A549 (cell line): ENCODE measurements at regions not wholly inside any gene's neighbourhood (a gene's known extent, or its start where the extent isn't known, plus 50 kb on each side); places are given as distances from the start of the nearest gene placed in this dataset.

Experiments
- ATAC-seq, 2 experiments: fragments of 200-7000 bp in 1 of 2; fragments of >200 bp in 1 of 2; cut with Nextera tagmentation in 1 of 2; cut with Tn5 transposase in 1 of 2; 3 replicates each; pipeline versions ENCODE4 v1.8.0 to v1.9.1; 2018 to 2020; ENCODE audit warnings: mild to moderate bottlenecking in 1 of 2, moderate library complexity in 1 of 2
- CTCF ChIA-PET: fragments of 300-600 bp; sonication (Branson Sonifier 250); formaldehyde crosslinking; extraction: SDS; loops from one replicate; lab custom pipeline; 2021; ENCODE audit warnings: antibody characterized with exemption, inconsistent platforms; lab: Yijun Ruan, JAX
- POLR2A ChIA-PET: fragments of 350-600 bp; formaldehyde crosslinking; extraction: SDS; loops from one replicate; lab custom pipeline; 2021; ENCODE audit warnings: antibody characterized with exemption, inconsistent platforms; lab: Yijun Ruan, JAX
- DNase-seq, 2 experiments: peaks; one replicate each; pipeline versions ENCODE4 v3.0.0 to v3.0.0-alpha.2; 2011 to 2016; ENCODE audit warnings: low read depth in 1 of 2, low spot score in 1 of 2
- FAIRE-seq: peaks from 2 replicates; lab custom pipeline; 2011; peaks lifted over from hg19 to GRCh38; lab: Jason Lieb, UNC
- H3K27ac ChIP-seq, 2 experiments: fragments of >200 bp; sonication (Bioruptor Twin); formaldehyde crosslinking; 3 replicates each; pipeline ENCODE4 v1.5.1; 2016 to 2017
- H3K4me1 ChIP-seq: fragments of >200 bp; sonication (Bioruptor Twin); formaldehyde crosslinking; 3 replicates; pipeline ENCODE4 v1.6.1; 2016
- H3K4me2 ChIP-seq: fragments of >200 bp; sonication (Bioruptor Twin); formaldehyde crosslinking; 3 replicates; pipeline ENCODE4 v1.6.1; 2016
- H3K4me3 ChIP-seq: fragments of >200 bp; sonication (Bioruptor Twin); formaldehyde crosslinking; 3 replicates; pipeline ENCODE4 v1.5.1; 2016
- H3K9me3 ChIP-seq: fragments of >200 bp; sonication (Bioruptor Twin); formaldehyde crosslinking; 3 replicates; pipeline ENCODE4 v1.6.1; 2016
- CHD2 ChIP-seq: fragments of 150-350 bp; IDR thresholded peaks from 2 replicates; pipeline ENCODE4 v1.6.1; 2014; ENCODE audit warnings: low read length; ENCODE audit not compliant: partially characterized antibody
- EHMT2 ChIP-seq: fragments of 200-600 bp; sonication (generic); IDR thresholded peaks from 2 replicates; pipeline ENCODE4 v1.6.1; 2016; ENCODE audit warnings: antibody characterized with exemption, low read depth, mild to moderate bottlenecking, moderate library complexity
- HOXA7 ChIP-seq: fragments of 250-450 bp; sonication (Bioruptor Pico); IDR thresholded peaks from 2 replicates; pipeline ENCODE4 v1.5.0; 2020; ENCODE audit warnings: mild to moderate bottlenecking, moderate library complexity
- HOXB13 ChIP-seq: fragments of 250-450 bp; sonication (Bioruptor Pico); IDR thresholded peaks from 2 replicates; pipeline ENCODE4 v1.5.0; 2020; ENCODE audit warnings: low read depth, mild to moderate bottlenecking, moderate library complexity
- KDM1A ChIP-seq: fragments of 200-600 bp; sonication (generic); IDR thresholded peaks from 2 replicates; pipeline ENCODE4 v1.6.1; 2016; ENCODE audit warnings: low read depth, mild to moderate bottlenecking
- MAFK ChIP-seq: fragments of 450-650 bp; IDR thresholded peaks from 2 replicates; pipeline ENCODE4 v1.6.1; 2014; ENCODE audit not compliant: partially characterized antibody
- NPAS2 ChIP-seq: fragments of 250-450 bp; sonication (Bioruptor Pico); IDR thresholded peaks from 2 replicates; pipeline ENCODE4 v1.8.0; 2022; ENCODE audit warnings: mild to moderate bottlenecking, moderate library complexity, borderline replicate concordance
- NR3C1 ChIP-seq: fragments of >200 bp; sonication (Bioruptor Twin); formaldehyde crosslinking; IDR thresholded peaks from 3 replicates; pipeline ENCODE4 v1.6.1; 2017
- RCOR1 ChIP-seq: fragments of 150-350 bp; IDR thresholded peaks from 2 replicates; pipeline ENCODE4 v1.6.1; 2014; ENCODE audit warnings: antibody characterized with exemption, low read length, low read depth
- RFX5 ChIP-seq: fragments of 450-650 bp; IDR thresholded peaks from 2 replicates; pipeline ENCODE4 v1.7.1; 2014; ENCODE audit warnings: antibody characterized with exemption, mild to moderate bottlenecking, moderate library complexity
- RNF2 ChIP-seq: fragments of 200-600 bp; sonication (generic); IDR thresholded peaks from 2 replicates; pipeline ENCODE4 v1.6.1; 2016; ENCODE audit warnings: low read depth, mild to moderate bottlenecking, antibody characterized with exemption, moderate library complexity, borderline replicate concordance
- SMC3 ChIP-seq: fragments of >200 bp; sonication (Bioruptor Twin); formaldehyde crosslinking; IDR thresholded peaks from 3 replicates; pipeline ENCODE4 v1.6.1; 2018; ENCODE audit warnings: inconsistent platforms
- TP53 ChIP-seq: fragments of 250-450 bp; sonication (Bioruptor Pico); IDR thresholded peaks from 2 replicates; pipeline ENCODE4 v1.5.0; 2021; ENCODE audit warnings: mild to moderate bottlenecking, moderate library complexity
- ZC3H11A ChIP-seq: fragments of 450-650 bp; IDR thresholded peaks from 2 replicates; pipeline ENCODE4 v1.6.1; 2014; ENCODE audit warnings: antibody characterized with exemption, mild to moderate bottlenecking
- ZSCAN20 ChIP-seq: fragments of 250-450 bp; sonication (Bioruptor Pico); IDR thresholded peaks from 2 replicates; pipeline ENCODE4 v1.8.0; 2022; ENCODE audit warnings: mild to moderate bottlenecking, moderate library complexity
- WGBS: methylation state at CpG from one replicate; pipeline ENCODE4 v1.1.6; 2017; ENCODE audit errors: missing lambda C conversion rate; 5-methylcytosine and 5-hydroxymethylcytosine counted together
- TF ChIP-seq, protein P1 (sequence below): fragments of 450-650 bp; IDR thresholded peaks from 2 replicates; pipeline ENCODE4 v1.6.1; 2014; ENCODE audit warnings: antibody characterized with exemption
- TF ChIP-seq, protein P2 (sequence below): fragments of >200 bp; sonication (Bioruptor Twin); formaldehyde crosslinking; IDR thresholded peaks from 3 replicates; pipeline ENCODE4 v1.5.1; 2016
- TF ChIP-seq, protein P3 (sequence below): IDR thresholded peaks from 2 replicates; pipeline ENCODE4 v1.6.1; 2012

DNA sequence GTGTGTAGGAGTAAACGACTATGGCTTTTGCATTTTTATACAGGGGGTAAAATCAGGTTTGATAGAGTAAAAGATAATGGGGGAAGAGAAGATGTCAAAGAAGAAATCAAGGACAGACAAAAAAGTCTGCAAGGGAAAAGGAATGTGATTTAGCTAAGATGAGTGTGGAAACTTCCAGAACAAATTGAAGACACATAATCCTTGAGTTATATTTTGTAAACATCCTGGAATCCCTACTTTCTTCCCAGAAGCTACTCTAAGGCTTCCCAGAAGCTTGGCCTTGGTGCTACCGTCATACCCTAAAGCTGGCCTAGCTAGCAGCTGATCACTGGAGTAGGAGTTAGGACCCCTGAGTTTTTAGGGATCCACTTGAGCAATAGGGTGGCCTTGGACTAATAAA lies 82.4 kb downstream of the BLID start:
- 42% methylated on average over 2 of the region's 2 CpGs for WGBS
- Histone ChIP-seq H3K4me1 (no peaks in the 10 kb centered on the region), H3K4me2 (no peak overlapping the region), H3K4me3 (no peak overlapping the region), H3K27ac (no peak overlapping the region)
- POLR2A ChIA-PET, result no interaction called here
- ATAC-seq (no peak), DNase-seq (no peak), FAIRE-seq (no peak)
- CTCF ChIA-PET, result no interaction called here
- TF ChIP-seq, protein P1, sequence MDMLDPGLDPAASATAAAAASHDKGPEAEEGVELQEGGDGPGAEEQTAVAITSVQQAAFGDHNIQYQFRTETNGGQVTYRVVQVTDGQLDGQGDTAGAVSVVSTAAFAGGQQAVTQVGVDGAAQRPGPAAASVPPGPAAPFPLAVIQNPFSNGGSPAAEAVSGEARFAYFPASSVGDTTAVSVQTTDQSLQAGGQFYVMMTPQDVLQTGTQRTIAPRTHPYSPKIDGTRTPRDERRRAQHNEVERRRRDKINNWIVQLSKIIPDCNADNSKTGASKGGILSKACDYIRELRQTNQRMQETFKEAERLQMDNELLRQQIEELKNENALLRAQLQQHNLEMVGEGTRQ, result no peak
- TF ChIP-seq HOXB13 (CRISPR knock-in tag) (no peak), NR3C1 (no peak)
- TF ChIP-seq, all 56 proteins: peak for 0
- H3K9me3 ChIP-seq, result no peaks in the 10 kb centered on the region

DNA sequence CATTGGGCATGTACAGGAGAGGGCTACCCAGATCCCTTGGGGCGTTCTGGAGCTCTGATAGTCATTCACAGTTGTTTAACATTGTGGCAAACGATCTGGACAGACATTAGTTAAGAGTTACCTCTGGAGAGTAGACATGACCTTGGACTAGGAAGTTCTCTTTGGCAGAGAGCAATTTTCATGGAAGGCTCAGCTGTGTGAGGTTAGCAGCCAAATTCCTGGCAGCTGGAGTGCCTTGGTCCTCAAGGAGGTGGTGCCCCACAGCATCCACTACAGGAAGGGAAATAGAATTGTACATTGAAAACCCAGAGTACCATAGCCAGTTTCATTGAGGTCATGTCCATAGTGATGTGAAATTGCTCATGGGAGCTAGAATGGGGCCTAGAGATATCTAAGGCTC lies 82.8 kb downstream of the BLID start:
- no peak for ATAC-seq
- Histone ChIP-seq H3K4me3 (no peak overlapping the region), H3K27ac (no peak overlapping the region), H3K9me3 (no peaks in the 10 kb centered on the region), H3K4me1 (no peaks in the 10 kb centered on the region), H3K4me2 (no peak overlapping the region)
- CTCF ChIA-PET, result no interaction called here
- FAIRE-seq, result no peak
- DNase-seq, result no peak
- TF ChIP-seq TP53 (CRISPR knock-in tag) (no peak), MAFK (no peak), RCOR1 (no peak)
- TF ChIP-seq, protein P2, sequence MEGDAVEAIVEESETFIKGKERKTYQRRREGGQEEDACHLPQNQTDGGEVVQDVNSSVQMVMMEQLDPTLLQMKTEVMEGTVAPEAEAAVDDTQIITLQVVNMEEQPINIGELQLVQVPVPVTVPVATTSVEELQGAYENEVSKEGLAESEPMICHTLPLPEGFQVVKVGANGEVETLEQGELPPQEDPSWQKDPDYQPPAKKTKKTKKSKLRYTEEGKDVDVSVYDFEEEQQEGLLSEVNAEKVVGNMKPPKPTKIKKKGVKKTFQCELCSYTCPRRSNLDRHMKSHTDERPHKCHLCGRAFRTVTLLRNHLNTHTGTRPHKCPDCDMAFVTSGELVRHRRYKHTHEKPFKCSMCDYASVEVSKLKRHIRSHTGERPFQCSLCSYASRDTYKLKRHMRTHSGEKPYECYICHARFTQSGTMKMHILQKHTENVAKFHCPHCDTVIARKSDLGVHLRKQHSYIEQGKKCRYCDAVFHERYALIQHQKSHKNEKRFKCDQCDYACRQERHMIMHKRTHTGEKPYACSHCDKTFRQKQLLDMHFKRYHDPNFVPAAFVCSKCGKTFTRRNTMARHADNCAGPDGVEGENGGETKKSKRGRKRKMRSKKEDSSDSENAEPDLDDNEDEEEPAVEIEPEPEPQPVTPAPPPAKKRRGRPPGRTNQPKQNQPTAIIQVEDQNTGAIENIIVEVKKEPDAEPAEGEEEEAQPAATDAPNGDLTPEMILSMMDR, result no peak
- TF ChIP-seq, protein P1, result no peak
- TF ChIP-seq, protein P3, sequence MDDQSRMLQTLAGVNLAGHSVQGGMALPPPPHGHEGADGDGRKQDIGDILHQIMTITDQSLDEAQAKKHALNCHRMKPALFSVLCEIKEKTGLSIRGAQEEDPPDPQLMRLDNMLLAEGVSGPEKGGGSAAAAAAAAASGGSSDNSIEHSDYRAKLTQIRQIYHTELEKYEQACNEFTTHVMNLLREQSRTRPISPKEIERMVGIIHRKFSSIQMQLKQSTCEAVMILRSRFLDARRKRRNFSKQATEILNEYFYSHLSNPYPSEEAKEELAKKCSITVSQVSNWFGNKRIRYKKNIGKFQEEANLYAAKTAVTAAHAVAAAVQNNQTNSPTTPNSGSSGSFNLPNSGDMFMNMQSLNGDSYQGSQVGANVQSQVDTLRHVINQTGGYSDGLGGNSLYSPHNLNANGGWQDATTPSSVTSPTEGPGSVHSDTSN, result no peak
- WGBS, result 18% methylated on average over 2 of the region's 2 CpGs
- POLR2A ChIA-PET, result no interaction called here

DNA sequence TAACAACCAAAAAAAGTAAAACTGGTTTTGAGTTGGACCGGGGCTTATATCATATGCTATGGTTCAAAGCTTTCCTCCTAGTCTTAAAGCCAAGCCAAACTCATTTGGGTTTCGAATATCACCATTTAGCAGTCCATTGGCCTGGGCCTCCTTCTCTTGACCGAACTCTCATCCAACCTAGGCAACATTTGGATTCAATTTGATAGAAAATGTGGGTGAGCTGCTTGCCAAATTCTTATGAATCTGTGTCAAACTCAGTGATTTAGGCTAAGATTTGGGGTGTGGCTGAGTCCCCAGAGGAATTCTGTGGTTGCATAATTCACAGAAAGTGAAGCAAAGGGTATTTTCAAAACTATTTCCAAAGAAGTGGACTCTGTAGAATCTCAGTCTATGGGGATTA lies 83.7 kb downstream of the BLID start:
- WGBS, result 47% methylated on average over 3 of the region's 3 CpGs
- ChIA-PET POLR2A (no interaction called here), CTCF (no interaction called here)
- Histone ChIP-seq H3K27ac (no peak overlapping the region), H3K4me1 (no peaks in the 10 kb centered on the region), H3K9me3 (no peaks in the 10 kb centered on the region), H3K4me2 (no peak overlapping the region), H3K4me3 (no peak overlapping the region)
- no peak for FAIRE-seq
- ATAC-seq, result no peak
- no peak for TF ChIP-seq ZC3H11A
- TF ChIP-seq SMC3, result no peak
- TF ChIP-seq KDM1A, result no peak
- no peak for TF ChIP-seq EHMT2
- TF ChIP-seq CHD2, result no peak
- TF ChIP-seq RFX5, result no peak
- no peak for TF ChIP-seq ZSCAN20
- TF ChIP-seq RNF2, result no peak
- TF ChIP-seq NPAS2 (CRISPR knock-in tag), result no peak
- TF ChIP-seq HOXA7 (CRISPR knock-in tag), result no peak
- no peak for DNase-seq
